OCI-LY3 (cell line): ENCODE measurements at regions not wholly inside any gene's neighbourhood (a gene's known extent, or its start where the extent isn't known, plus 50 kb on each side); places are given as distances from the start of the nearest gene placed in this dataset.
"Not testable (repeated sequence)": the region's sequence is repeated elsewhere in the genome, so short reads cannot be mapped to it uniquely, and the experiment has no call there.

Experiments
- H2AFZ ChIP-seq: fragments of 200-600, 300-600 bp; shearing (Covaris generic); 2 replicates; pipeline ENCODE4 v1.6.0; 2014; ENCODE audit warnings: antibody characterized with exemption, low read depth, low read length
- H3K27ac ChIP-seq: fragments of 200-600, 300-600 bp; sonication (generic); 2 replicates; pipeline ENCODE4 v1.5.1; 2014; ENCODE audit warnings: mild to moderate bottlenecking, low read length, moderate library complexity, mixed read lengths
- H3K27me3 ChIP-seq: fragments of 200-600, 300-600 bp; sonication (generic); 2 replicates; pipeline ENCODE4 v1.6.1; 2014; ENCODE audit warnings: low read depth, low read length, mixed read lengths
- H3K36me3 ChIP-seq: fragments of 200-600, 300-600 bp; sonication (generic); replicated peaks from 2 replicates; pipeline ENCODE3; 2014; ENCODE audit warnings: low read depth, low read length, mixed read lengths
- H3K4me1 ChIP-seq: fragments of 300-600, 200-600 bp; sonication (generic); 2 replicates; pipeline ENCODE4 v1.6.1; 2014; ENCODE audit warnings: low read length, mixed read lengths
- H3K4me2 ChIP-seq: fragments of 200-600, 300-600 bp; sonication (generic); 2 replicates; pipeline ENCODE4 v1.6.1; 2014; ENCODE audit warnings: low read length, mixed read lengths
- H3K4me3 ChIP-seq: fragments of 300-600, 200-600 bp; sonication (generic); 2 replicates; pipeline ENCODE4 v1.5.1; 2014; ENCODE audit warnings: antibody characterized with exemption, mild to moderate bottlenecking, low read length, moderate library complexity
- H3K79me2 ChIP-seq: fragments of 300-600, 200-600 bp; shearing (Covaris generic); 2 replicates; pipeline ENCODE4 v1.6.1; 2014; ENCODE audit warnings: mild to moderate bottlenecking, low read length, mixed read lengths
- H3K9ac ChIP-seq: fragments of 300-600, 200-600 bp; shearing (Covaris generic); 2 replicates; pipeline ENCODE4 v1.6.0; 2014; ENCODE audit warnings: mild to moderate bottlenecking, low read length, moderate library complexity
- H3K9me3 ChIP-seq: fragments of 200-600, 300-600 bp; shearing (Covaris generic); 2 replicates; pipeline ENCODE4 v1.6.1; 2014; ENCODE audit warnings: low read length, mixed read lengths; ENCODE audit not compliant: insufficient read depth
- H4K20me1 ChIP-seq: fragments of 200-600, 300-600 bp; sonication (generic); 2 replicates; pipeline ENCODE4 v1.6.1; 2016; ENCODE audit warnings: low read length, mixed read lengths; ENCODE audit not compliant: insufficient read depth
- CTCF ChIP-seq: fragments of 200-600, 300-600 bp; sonication (generic); IDR thresholded peaks from 2 replicates; pipeline ENCODE4 v1.5.1; 2014; ENCODE audit warnings: antibody characterized with exemption, low read length, low read depth
- EZH2phosphoT487 ChIP-seq: fragments of 200-600 bp; shearing (Covaris generic); IDR thresholded peaks from 2 replicates; pipeline ENCODE4 v1.6.1; 2018; ENCODE audit warnings: antibody characterized with exemption, mixed run types, low read depth

DNA sequence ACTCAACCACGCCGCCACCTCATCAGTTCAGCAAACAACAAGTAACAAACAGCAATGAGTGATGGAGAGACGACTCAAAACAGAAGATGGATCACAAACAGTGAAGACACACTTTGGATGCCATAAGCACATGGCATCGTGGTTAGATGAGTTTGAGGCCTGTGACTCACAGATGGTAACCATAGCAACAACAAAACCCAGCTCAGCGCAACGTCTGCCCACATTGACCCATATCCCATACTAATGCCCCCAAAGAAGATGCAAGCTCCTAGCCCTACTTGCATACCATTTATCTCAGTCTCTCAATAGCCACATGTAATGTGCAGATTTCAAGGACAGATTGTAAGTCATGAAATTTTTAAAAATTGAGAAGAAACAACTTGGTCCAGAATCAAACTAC, 1322.3 kb upstream of the TMEM132C start:
- H3K27me3 ChIP-seq, result no peaks in the 10 kb centered on the region
- H3K4me3 ChIP-seq, result no peak overlapping the region
- H3K9me3 ChIP-seq, result no peaks in the 10 kb centered on the region
- no peaks in the 10 kb centered on the region for H3K36me3 ChIP-seq
- H2AFZ ChIP-seq, result no peak overlapping the region
- H3K27ac ChIP-seq, result no peak overlapping the region
- no peaks in the 10 kb centered on the region for H3K4me1 ChIP-seq
- no peak overlapping the region for H3K9ac ChIP-seq
- no peak for TF ChIP-seq CTCF
- no peak for TF ChIP-seq EZH2phosphoT487
- H4K20me1 ChIP-seq, result no peaks in the 10 kb centered on the region
- no peak overlapping the region for H3K4me2 ChIP-seq
- no peaks in the 10 kb centered on the region for H3K79me2 ChIP-seq

DNA sequence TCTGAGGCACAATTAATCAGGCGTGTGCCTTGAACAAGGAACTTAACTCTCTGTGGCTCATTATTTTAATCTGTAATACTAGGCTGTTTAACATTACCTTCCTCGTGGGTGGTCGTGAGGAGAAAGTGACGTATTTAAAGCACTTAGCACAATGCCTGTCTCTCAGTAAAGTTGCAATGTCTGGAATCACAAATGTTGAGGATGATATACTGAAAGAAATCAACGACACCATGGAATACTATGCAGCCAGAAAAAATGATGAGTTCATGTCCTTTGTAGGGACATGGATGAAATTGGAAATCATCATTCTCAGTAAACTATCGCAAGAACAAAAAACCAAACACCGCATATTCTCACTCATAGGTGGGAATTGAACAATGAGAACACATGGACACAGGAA, 1320.0 kb upstream of the TMEM132C start:
- H3K36me3 ChIP-seq, H3K4me1 ChIP-seq, H3K9me3 ChIP-seq, H3K27ac ChIP-seq, H4K20me1 ChIP-seq, H3K4me3 ChIP-seq, H3K4me2 ChIP-seq, H2AFZ ChIP-seq, H3K27me3 ChIP-seq, H3K79me2 ChIP-seq, H3K9ac ChIP-seq: not testable (repeated sequence)

DNA sequence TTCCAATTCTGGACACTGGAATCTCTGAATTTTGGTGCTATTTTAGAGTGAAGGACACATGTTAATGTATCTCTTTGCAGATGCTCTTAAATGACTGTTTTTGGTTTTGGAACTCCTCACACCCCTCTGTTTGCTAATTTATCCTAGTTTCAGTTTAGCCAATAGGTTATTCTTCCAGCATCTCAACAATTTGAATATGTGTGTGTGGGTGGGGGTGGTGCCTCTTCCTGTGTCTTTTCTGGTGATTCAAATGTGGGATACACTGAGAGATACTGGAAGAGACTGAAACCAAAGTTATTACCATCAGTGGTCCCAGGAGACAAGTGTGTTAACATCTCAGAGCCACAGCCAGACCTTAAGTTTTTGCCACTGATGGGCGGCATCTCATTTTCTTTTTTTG, 1317.4 kb upstream of the TMEM132C start:
- H3K9me3 ChIP-seq, result no peaks in the 10 kb centered on the region
- H3K9ac ChIP-seq, result no peak overlapping the region
- H4K20me1 ChIP-seq, result no peaks in the 10 kb centered on the region
- no peak overlapping the region for H2AFZ ChIP-seq
- H3K4me1 ChIP-seq, result no peaks in the 10 kb centered on the region
- TF ChIP-seq CTCF (no peak), EZH2phosphoT487 (no peak)
- H3K36me3 ChIP-seq, result no peaks in the 10 kb centered on the region
- no peak overlapping the region for H3K4me3 ChIP-seq
- no peaks in the 10 kb centered on the region for H3K27me3 ChIP-seq
- no peaks in the 10 kb centered on the region for H3K79me2 ChIP-seq
- no peak overlapping the region for H3K4me2 ChIP-seq
- no peak overlapping the region for H3K27ac ChIP-seq

DNA sequence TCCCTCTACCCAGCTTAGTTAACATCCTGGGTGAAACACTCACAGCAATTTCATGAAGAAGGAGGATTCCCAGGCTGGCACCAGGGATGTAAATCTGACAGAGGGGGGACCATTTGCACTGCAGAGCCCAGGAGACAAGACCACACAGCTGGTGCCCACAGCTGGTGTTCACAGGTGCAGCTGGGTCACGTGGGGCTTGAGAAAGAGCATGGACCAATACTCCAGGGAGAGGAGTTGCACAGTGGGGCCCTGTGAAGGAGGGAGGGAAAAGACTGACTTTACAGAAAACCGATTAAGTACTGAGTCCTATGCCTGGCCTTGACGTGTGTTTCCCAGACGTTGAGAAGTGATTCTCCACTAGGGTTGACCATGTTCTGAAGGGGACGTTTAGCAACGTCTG, 1316.7 kb upstream of the TMEM132C start:
- Histone ChIP-seq H4K20me1 (no peaks in the 10 kb centered on the region), H3K4me2 (no peak overlapping the region), H3K27me3 (no peaks in the 10 kb centered on the region), H3K4me1 (no peaks in the 10 kb centered on the region), H3K27ac (no peak overlapping the region), H3K4me3 (no peak overlapping the region), H3K9me3 (no peaks in the 10 kb centered on the region), H3K79me2 (no peaks in the 10 kb centered on the region), H3K9ac (no peak overlapping the region), H2AFZ (no peak overlapping the region), H3K36me3 (no peaks in the 10 kb centered on the region)
- no peak for TF ChIP-seq CTCF
- TF ChIP-seq EZH2phosphoT487, result no peak
